ENCODE measurements at regions not wholly inside any gene's neighbourhood (a gene's known extent, or its start where the extent isn't known, plus 50 kb on each side); places are given as distances from the start of the nearest gene placed in this dataset.
A peak's percentile ranks its signal among the peaks of the same experiment; 100 is the strongest.
"Not testable (repeated sequence)": the region's sequence is repeated elsewhere in the genome, so short reads cannot be mapped to it uniquely, and the experiment has no call there.

- POLR2A ChIA-PET (ENCODE audit: unreplicated experiment) = interaction anchor here (0.7 kb wide), 1 partner anchor 10 kb away, joined by 3 read pairs; no protein-coding TSS in a partner anchor
Measured at GRCh38 chr5:36777105-36777757, 99.3 kb upstream of the NIPBL start.

GRCh38 chr5:36778336-36778735 is 98.2 kb upstream of the NIPBL start:
- ATAC-seq (no peak), DNase-seq (no peak)
- H4K20me1 ChIP-seq (ENCODE audit: low read length) = no peaks in the 10 kb centered on the region
- no peaks in the 10 kb centered on the region for H3K4me1 ChIP-seq (ENCODE audit: insufficient read depth, low read length)
- H3K9ac ChIP-seq (ENCODE audit: low read length) = no peak overlapping the region
- H3K9me3 ChIP-seq (ENCODE audit: low read length) = peaks cover 7% of the 10 kb centered on the region; the same call in 1 of the 2 replicates
- ChIA-PET CTCF (no interaction called here), POLR2A (ENCODE audit: unreplicated experiment) (no interaction called here)
- no TSS peak for BruUV-seq (replicated peaks)
- no peak overlapping the region for H2AFZ ChIP-seq (ENCODE audit: low read length)
- H3K79me2 ChIP-seq (ENCODE audit: low read length) = no peaks in the 10 kb centered on the region
- no peak overlapping the region for H3K27ac ChIP-seq (ENCODE audit: low read length)
- no peaks in the 10 kb centered on the region for H3K36me3 ChIP-seq (ENCODE audit: low read depth, low read length)
- H3K4me3 ChIP-seq (ENCODE audit: low read length) = no peak overlapping the region
- no peaks in the 10 kb centered on the region for H3F3A ChIP-seq (ENCODE audit: low read length, unreplicated experiment)
- TF ChIP-seq EZH2 (IDR thresholded peaks at IDR 0.05; ENCODE audit: low read length, unreplicated experiment) = no peak
- TF ChIP-seq, protein P1, sequence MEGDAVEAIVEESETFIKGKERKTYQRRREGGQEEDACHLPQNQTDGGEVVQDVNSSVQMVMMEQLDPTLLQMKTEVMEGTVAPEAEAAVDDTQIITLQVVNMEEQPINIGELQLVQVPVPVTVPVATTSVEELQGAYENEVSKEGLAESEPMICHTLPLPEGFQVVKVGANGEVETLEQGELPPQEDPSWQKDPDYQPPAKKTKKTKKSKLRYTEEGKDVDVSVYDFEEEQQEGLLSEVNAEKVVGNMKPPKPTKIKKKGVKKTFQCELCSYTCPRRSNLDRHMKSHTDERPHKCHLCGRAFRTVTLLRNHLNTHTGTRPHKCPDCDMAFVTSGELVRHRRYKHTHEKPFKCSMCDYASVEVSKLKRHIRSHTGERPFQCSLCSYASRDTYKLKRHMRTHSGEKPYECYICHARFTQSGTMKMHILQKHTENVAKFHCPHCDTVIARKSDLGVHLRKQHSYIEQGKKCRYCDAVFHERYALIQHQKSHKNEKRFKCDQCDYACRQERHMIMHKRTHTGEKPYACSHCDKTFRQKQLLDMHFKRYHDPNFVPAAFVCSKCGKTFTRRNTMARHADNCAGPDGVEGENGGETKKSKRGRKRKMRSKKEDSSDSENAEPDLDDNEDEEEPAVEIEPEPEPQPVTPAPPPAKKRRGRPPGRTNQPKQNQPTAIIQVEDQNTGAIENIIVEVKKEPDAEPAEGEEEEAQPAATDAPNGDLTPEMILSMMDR (conservative IDR thresholded peaks at IDR 0.05; ENCODE audit: low read depth, low read length) = no peak
- no peak for TF ChIP-seq EZH2phosphoT487 (IDR thresholded peaks at IDR 0.05; ENCODE audit: borderline replicate concordance, low read length)
- H3K27me3 ChIP-seq (ENCODE audit: low read length) = no peaks in the 10 kb centered on the region
- intact Hi-C loops (cut with micrococcal nuclease) = no loop called here
- H3K9me2 ChIP-seq (replicated peaks; ENCODE audit: low read length) = no peaks in the 10 kb centered on the region
- no peak overlapping the region for H3K4me2 ChIP-seq (ENCODE audit: low read length)

More at GRCh38 chr5:36777105-36777757, 99.3 kb upstream of the NIPBL start:
- no peaks in the 10 kb centered on the region for H3K79me2 ChIP-seq (ENCODE audit: low read length)
- H3K27ac ChIP-seq (ENCODE audit: low read length) = no peak overlapping the region
- H3F3A ChIP-seq (ENCODE audit: low read length, unreplicated experiment) = no peaks in the 10 kb centered on the region
- H3K9ac ChIP-seq (ENCODE audit: low read length) = no peak overlapping the region
- ATAC-seq (peak; percentile 31; the same call in 1 of the 2 replicates), DNase-seq (peak; percentile 49)
- H3K27me3 ChIP-seq (ENCODE audit: low read length) = no peaks in the 10 kb centered on the region
- no peaks in the 10 kb centered on the region for H3K36me3 ChIP-seq (ENCODE audit: low read depth, low read length)
- no peak overlapping the region for H3K4me3 ChIP-seq (ENCODE audit: low read length)
- H3K4me2 ChIP-seq (ENCODE audit: low read length) = no peak overlapping the region
- H3K9me2 ChIP-seq (replicated peaks; ENCODE audit: low read length) = no peaks in the 10 kb centered on the region
- H3K9me3 ChIP-seq (ENCODE audit: low read length) = peaks cover 7% of the 10 kb centered on the region; the same call in 1 of the 2 replicates
- intact Hi-C loops (cut with micrococcal nuclease) = loop anchor here (1.0 kb wide), 1 partner anchor 93 kb away; no protein-coding TSS in a partner anchor
- TF ChIP-seq EZH2 (IDR thresholded peaks at IDR 0.05; ENCODE audit: low read length, unreplicated experiment) = no peak
- TF ChIP-seq, protein P1 (conservative IDR thresholded peaks at IDR 0.05; ENCODE audit: low read depth, low read length) = peak; percentile 48
- no peaks in the 10 kb centered on the region for H4K20me1 ChIP-seq (ENCODE audit: low read length)
- no TSS peak for BruUV-seq (replicated peaks)
- CTCF ChIA-PET = interaction anchor here (0.6 kb wide), 2 partner anchors 93 to 168 kb away, joined by 3 read pairs; no protein-coding TSS in a partner anchor
- peak overlapping the region; percentile 17; the same call in 1 of the 2 replicates for H2AFZ ChIP-seq (ENCODE audit: low read length)
- no peaks in the 10 kb centered on the region for H3K4me1 ChIP-seq (ENCODE audit: insufficient read depth, low read length)

DNA sequence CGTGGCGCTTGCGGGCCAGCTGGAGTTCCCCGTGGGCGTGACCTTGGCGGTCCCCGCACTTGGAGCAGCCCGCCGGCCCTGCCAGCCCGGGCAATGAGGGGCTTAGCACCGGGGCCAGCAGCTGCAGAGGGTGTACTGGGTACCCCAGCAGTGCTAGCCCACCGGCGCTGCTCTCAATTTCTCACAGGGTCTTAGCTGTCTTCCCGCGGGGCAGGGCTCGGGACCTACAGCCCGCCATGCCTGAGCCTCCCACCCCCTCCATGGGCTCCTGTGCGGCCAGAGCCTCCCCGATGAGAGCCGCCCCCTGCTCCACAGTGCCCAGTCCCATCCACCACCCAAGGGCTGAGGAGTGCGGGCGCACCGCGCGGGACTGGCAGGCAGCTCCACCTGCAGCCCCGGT is 94.0 kb upstream of the NIPBL start:
- H3K4me3 ChIP-seq (ENCODE audit: low read length); H2AFZ ChIP-seq (ENCODE audit: low read length); H3K27ac ChIP-seq (ENCODE audit: low read length); CTCF ChIA-PET; POLR2A ChIA-PET (ENCODE audit: unreplicated experiment); H3K79me2 ChIP-seq (ENCODE audit: low read length); H3K36me3 ChIP-seq (ENCODE audit: low read depth, low read length); H3K4me1 ChIP-seq (ENCODE audit: insufficient read depth, low read length); BruUV-seq (replicated peaks); intact Hi-C loops (cut with micrococcal nuclease); ATAC-seq; H3K9ac ChIP-seq (ENCODE audit: low read length); H4K20me1 ChIP-seq (ENCODE audit: low read length); H3K9me2 ChIP-seq (replicated peaks; ENCODE audit: low read length); DNase-seq; H3K4me2 ChIP-seq (ENCODE audit: low read length); H3K9me3 ChIP-seq (ENCODE audit: low read length); H3F3A ChIP-seq (ENCODE audit: low read length, unreplicated experiment): not testable (repeated sequence)
- H3K27me3 ChIP-seq (ENCODE audit: low read length) = peaks cover 18% of the 10 kb centered on the region; the same call in 1 of the 2 replicates

Data from PC-3 (cell line).